Neutrophil (primary cell): ENCODE measurements at regions not wholly inside any gene's neighbourhood (a gene's known extent, or its start where the extent isn't known, plus 50 kb on each side); places are given as distances from the start of the nearest gene placed in this dataset.

Experiments used
- H3K27ac ChIP-seq: fragments of 200-600 bp; sonication (generic); 2 replicates; pipeline ENCODE4 v1.5.1; 2016; ENCODE audit warnings: mild to moderate bottlenecking, moderate library complexity
- H3K27me3 ChIP-seq: fragments of 200-600 bp; sonication (generic); 2 replicates; pipeline ENCODE4 v1.6.0; 2016; ENCODE audit warnings: mild to moderate bottlenecking
- H3K36me3 ChIP-seq: fragments of 200-600 bp; sonication (generic); 2 replicates; pipeline ENCODE4 v1.5.1; 2017
- H3K4me1 ChIP-seq, 2 experiments: fragments of 200-600 bp in 1 of 2; sonication (generic) in 1 of 2; 1 replicate in 1 of 2; 2 replicates in 1 of 2; pipeline versions ENCODE4 v1.5.1 to v1.6.1; 2013 to 2016; ENCODE audit warnings: low read depth in 1 of 2, low read length in 1 of 2, mild to moderate bottlenecking in 1 of 2, moderate library complexity in 1 of 2; ENCODE audit not compliant: control insufficient read depth in 1 of 2, insufficient read depth in 1 of 2
- H3K4me3 ChIP-seq, 2 experiments: fragments of 200-600 bp in 1 of 2; sonication (generic) in 1 of 2; 1 replicate in 1 of 2; 2 replicates in 1 of 2; pipeline ENCODE4 v1.5.1; 2013 to 2016; ENCODE audit warnings: low read depth in 1 of 2, low read length in 1 of 2, mild to moderate bottlenecking in 1 of 2, moderate library complexity in 1 of 2
- H3K9me3 ChIP-seq: fragments of 200-600 bp; sonication (generic); 2 replicates; pipeline ENCODE4 v1.5.1; 2016
- TF ChIP-seq, protein P1 (sequence below): fragments of 200-600 bp; sonication (generic); IDR thresholded peaks from 2 replicates; pipeline ENCODE4 v1.5.1; 2016; ENCODE audit warnings: antibody characterized with exemption

DNA sequence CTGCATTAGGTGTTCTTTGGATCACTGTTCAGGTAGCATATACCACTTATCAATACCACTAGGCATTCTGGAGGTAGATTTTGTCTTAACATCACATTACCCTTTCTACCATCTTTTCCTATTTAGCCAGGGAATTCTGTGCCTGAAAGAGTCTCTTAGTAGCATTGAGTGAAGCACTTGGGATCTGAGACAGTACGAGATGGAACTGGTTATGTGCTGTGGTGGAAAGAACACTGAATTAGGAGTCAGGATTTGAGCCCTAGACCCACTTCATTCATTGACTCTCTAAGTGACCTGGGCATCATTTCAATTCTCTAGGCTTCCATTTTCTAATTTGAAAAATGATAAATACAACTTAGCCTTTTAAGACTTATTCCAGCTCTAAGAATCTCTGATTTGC, 291.1 kb downstream of the DMAC1 start:
- no peaks in the 10 kb centered on the region for H3K9me3 ChIP-seq
- no peaks in the 10 kb centered on the region for H3K27me3 ChIP-seq
- H3K27ac ChIP-seq: no peak overlapping the region
- H3K36me3 ChIP-seq: no peaks in the 10 kb centered on the region
- H3K4me3 ChIP-seq: no peak overlapping the region
- H3K4me1 ChIP-seq: no peaks in the 10 kb centered on the region
- TF ChIP-seq, protein P1, sequence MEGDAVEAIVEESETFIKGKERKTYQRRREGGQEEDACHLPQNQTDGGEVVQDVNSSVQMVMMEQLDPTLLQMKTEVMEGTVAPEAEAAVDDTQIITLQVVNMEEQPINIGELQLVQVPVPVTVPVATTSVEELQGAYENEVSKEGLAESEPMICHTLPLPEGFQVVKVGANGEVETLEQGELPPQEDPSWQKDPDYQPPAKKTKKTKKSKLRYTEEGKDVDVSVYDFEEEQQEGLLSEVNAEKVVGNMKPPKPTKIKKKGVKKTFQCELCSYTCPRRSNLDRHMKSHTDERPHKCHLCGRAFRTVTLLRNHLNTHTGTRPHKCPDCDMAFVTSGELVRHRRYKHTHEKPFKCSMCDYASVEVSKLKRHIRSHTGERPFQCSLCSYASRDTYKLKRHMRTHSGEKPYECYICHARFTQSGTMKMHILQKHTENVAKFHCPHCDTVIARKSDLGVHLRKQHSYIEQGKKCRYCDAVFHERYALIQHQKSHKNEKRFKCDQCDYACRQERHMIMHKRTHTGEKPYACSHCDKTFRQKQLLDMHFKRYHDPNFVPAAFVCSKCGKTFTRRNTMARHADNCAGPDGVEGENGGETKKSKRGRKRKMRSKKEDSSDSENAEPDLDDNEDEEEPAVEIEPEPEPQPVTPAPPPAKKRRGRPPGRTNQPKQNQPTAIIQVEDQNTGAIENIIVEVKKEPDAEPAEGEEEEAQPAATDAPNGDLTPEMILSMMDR: no peak

DNA sequence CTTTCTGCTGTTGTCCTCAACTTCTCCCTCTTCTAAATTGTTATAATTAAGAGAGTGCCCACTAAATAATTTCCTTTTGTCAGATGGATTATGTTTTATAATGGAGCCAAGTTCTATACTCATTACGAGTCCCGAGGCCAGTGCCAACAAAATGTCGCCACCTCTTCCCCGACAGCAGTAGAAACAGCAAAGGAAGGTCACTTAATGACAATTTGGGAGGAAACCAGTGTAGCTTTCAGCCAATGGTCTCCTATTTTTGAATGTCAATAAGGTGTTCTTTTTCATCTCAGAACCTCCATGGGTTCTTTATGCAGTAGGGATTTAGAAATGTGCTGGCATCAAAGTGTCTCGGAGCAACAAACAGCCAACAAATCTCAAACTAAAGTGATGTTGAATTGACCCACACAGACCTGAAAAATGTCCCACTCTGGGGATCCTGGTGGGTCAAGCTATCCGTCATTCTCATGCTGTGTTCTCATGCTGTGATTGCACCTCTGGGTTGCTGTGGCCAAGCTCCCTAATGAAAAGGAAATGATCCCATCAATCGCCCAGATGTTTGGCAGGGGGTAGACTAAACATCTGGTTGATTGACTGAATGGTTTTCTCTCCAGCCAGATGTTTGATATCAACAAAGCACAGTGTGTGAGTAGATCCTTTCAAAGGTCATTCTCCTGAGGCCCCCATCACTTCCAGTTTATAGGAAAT, 291.9 kb downstream of the DMAC1 start:
- no peak overlapping the region for H3K4me3 ChIP-seq
- no peaks in the 10 kb centered on the region for H3K36me3 ChIP-seq
- TF ChIP-seq, protein P1: no peak
- no peaks in the 10 kb centered on the region for H3K9me3 ChIP-seq
- H3K27me3 ChIP-seq: no peaks in the 10 kb centered on the region
- no peaks in the 10 kb centered on the region for H3K4me1 ChIP-seq
- H3K27ac ChIP-seq: no peak overlapping the region

DNA sequence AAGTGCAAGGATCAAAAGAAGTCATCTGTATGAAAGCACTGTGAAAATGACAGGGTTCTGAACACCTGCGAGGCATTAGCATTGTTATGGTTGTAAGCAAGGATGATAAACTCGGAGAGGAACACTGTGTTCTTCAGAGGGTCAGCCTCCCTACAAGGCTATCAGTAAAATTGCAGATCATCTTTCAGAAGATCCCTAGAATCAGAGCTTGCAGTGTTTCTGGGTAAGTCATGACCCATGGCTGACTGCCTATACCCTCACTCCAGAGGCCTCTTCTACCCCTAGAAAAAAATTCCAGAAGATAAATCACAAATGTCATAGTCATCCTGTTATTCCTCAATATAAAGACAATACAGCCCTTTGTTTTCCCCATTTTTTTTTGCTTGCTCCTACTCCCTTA, 292.6 kb downstream of the DMAC1 start:
- H3K9me3 ChIP-seq: no peaks in the 10 kb centered on the region
- H3K27ac ChIP-seq: no peak overlapping the region
- TF ChIP-seq, protein P1: no peak
- no peak overlapping the region for H3K4me3 ChIP-seq
- H3K36me3 ChIP-seq: no peaks in the 10 kb centered on the region
- H3K4me1 ChIP-seq: no peaks in the 10 kb centered on the region
- no peaks in the 10 kb centered on the region for H3K27me3 ChIP-seq

DNA sequence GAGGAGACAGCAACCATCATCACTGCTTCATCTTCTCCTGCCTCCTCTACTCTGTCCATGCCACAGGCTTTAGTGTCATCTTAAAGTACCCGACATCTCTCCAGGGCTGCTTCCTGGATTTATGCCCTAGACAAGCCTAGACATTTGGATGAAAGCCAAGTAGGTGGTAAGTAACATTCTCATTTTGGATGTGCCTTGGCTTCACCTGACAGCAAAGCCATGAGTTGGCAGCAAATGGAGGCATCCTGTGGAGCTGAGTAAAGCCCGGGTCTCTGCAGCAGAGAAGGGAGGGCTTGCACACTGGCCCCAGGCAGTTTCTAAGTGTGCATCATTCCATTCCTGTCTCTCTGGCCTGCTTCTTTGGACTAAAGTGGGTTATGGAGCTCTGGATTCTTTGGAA, 299.1 kb downstream of the DMAC1 start:
- Histone ChIP-seq H3K27ac (no peak overlapping the region), H3K36me3 (no peaks in the 10 kb centered on the region), H3K9me3 (no peaks in the 10 kb centered on the region), H3K4me3 (no peak overlapping the region), H3K27me3 (no peaks in the 10 kb centered on the region), H3K4me1 (no peaks in the 10 kb centered on the region)
- TF ChIP-seq, protein P1: no peak

DNA sequence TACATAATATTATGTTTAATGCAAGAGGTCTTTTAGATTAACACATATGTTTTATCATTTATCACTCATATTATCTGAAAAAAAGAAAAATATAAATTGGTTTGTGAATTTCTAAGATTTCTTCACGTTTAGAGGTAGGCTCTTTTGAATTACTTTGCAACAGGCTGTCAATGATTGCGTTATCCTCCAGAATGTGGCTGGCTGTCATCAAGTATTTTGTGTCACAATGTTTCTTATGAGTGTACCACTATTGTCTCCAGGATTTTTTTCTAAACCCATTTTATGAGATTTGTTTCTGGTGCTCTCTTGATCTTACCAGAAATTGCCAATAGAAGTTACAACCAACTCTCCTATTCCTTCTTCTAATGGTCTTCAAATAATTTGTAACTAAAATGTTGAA, 307.9 kb downstream of the DMAC1 start:
- Histone ChIP-seq H3K4me1 (no peaks in the 10 kb centered on the region), H3K9me3 (no peaks in the 10 kb centered on the region), H3K36me3 (no peaks in the 10 kb centered on the region), H3K27ac (no peak overlapping the region), H3K27me3 (no peaks in the 10 kb centered on the region), H3K4me3 (no peak overlapping the region)
- TF ChIP-seq, protein P1: no peak
